Panc1 (cell line): ENCODE measurements at regions not wholly inside any gene's neighbourhood (a gene's known extent, or its start where the extent isn't known, plus 50 kb on each side); places are given as distances from the start of the nearest gene placed in this dataset.

Experiments used
- POLR2AphosphoS5 ChIP-seq: IDR thresholded peaks from 2 replicates; pipeline ENCODE4 v1.6.1; 2012; ENCODE audit warnings: mild to moderate bottlenecking, low read depth, low read length, moderate library complexity
- SIN3A ChIP-seq: IDR thresholded peaks from 2 replicates; pipeline ENCODE4 v1.6.1; 2012; ENCODE audit warnings: low read depth, mild to moderate bottlenecking, low read length, moderate library complexity, borderline replicate concordance; ENCODE audit not compliant: insufficient read depth
- TCF7L2 ChIP-seq: IDR thresholded peaks from 2 replicates; pipeline ENCODE4 v1.6.1; 2011; ENCODE audit warnings: mild to moderate bottlenecking, low read depth, low read length, inconsistent platforms
- TF ChIP-seq, protein P1 (sequence below): fragments of 450-650 bp; IDR thresholded peaks from 2 replicates; pipeline ENCODE4 v1.5.1; 2017; ENCODE audit warnings: mild to moderate bottlenecking

DNA sequence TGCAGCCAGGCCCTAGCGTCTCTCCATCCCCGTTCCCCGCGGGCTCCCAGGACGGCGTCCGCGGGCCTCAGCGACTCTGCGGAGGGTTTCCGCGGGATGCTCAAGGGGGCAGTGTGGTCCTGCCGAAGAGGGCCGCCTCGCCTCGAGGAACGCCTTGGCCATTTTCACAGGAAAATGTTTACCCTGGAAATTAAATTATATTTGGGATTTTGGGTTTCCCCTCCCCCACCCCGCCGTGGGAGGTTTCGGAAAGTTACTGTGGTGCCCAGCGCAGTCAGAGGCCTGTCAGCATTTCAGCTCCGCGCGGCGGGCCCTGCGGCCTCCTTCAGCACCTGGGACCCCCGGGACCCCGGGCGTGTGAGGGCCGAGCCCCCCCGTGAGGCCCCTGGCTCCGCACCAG lies 94.5 kb downstream of the PCTP start:
- TF ChIP-seq, protein P1, sequence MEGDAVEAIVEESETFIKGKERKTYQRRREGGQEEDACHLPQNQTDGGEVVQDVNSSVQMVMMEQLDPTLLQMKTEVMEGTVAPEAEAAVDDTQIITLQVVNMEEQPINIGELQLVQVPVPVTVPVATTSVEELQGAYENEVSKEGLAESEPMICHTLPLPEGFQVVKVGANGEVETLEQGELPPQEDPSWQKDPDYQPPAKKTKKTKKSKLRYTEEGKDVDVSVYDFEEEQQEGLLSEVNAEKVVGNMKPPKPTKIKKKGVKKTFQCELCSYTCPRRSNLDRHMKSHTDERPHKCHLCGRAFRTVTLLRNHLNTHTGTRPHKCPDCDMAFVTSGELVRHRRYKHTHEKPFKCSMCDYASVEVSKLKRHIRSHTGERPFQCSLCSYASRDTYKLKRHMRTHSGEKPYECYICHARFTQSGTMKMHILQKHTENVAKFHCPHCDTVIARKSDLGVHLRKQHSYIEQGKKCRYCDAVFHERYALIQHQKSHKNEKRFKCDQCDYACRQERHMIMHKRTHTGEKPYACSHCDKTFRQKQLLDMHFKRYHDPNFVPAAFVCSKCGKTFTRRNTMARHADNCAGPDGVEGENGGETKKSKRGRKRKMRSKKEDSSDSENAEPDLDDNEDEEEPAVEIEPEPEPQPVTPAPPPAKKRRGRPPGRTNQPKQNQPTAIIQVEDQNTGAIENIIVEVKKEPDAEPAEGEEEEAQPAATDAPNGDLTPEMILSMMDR = no peak; the same call in 1 of the 2 replicates
- TF ChIP-seq SIN3A (no peak), TCF7L2 (no peak), POLR2AphosphoS5 (no peak)
